B cell (primary cell): ENCODE measurements at regions not wholly inside any gene's neighbourhood (a gene's known extent, or its start where the extent isn't known, plus 50 kb on each side); places are given as distances from the start of the nearest gene placed in this dataset.

Experiments
- ATAC-seq: fragments of 200-7000 bp; cut with Tn5 transposase; one replicate; pipeline ENCODE4 v1.10.0; 2021; ENCODE audit warnings: low read depth, mild to moderate bottlenecking, moderate number of reproducible peaks, moderate library complexity
- CTCF ChIA-PET: fragments of 350-600 bp; sonication (Branson Sonifier 250); formaldehyde crosslinking; loops from one replicate; lab custom pipeline; 2021; ENCODE audit warnings: antibody characterized with exemption, inconsistent platforms; lab: Charles Lee
- POLR2A ChIA-PET: fragments of 350-600 bp; sonication (Branson Sonifier 250); formaldehyde crosslinking; loops from one replicate; lab custom pipeline; 2021; ENCODE audit warnings: antibody characterized with exemption; lab: Charles Lee
- DNase-seq: peaks from one replicate; pipeline ENCODE4 v3.0.0; 2013
- H2AFZ ChIP-seq: 2 replicates; pipeline ENCODE4 v1.6.1; 2012; ENCODE audit warnings: mild to moderate bottlenecking, low read depth, low read length; ENCODE audit not compliant: insufficient read depth, poor library complexity, severe bottlenecking
- H3K27ac ChIP-seq, 2 donors: 1 replicate in 1 of 2; 2 replicates in 1 of 2; pipeline ENCODE4 v1.5.1; 2012 to 2013; ENCODE audit warnings: low read length in 2 of 2, mild to moderate bottlenecking in 2 of 2, moderate library complexity in 1 of 2
- H3K27me3 ChIP-seq, 4 experiments: fragments of 200-600 bp in 1 of 4; sonication (generic) in 1 of 4; replicated peaks in 1 of 4; 1 replicate in 2 of 4; 2 replicates in 2 of 4; pipeline versions ENCODE4 v1.6.1 to v1.7.0; 2013 to 2016; ENCODE audit warnings: low read length in 3 of 4, mild to moderate bottlenecking in 2 of 4, mixed read lengths in 1 of 4, moderate library complexity in 1 of 4; ENCODE audit not compliant: insufficient read depth in 4 of 4, control insufficient read depth in 3 of 4; ENCODE audit errors: control extremely low read depth in 1 of 4
- H3K36me3 ChIP-seq, 2 experiments: replicated peaks in 1 of 2; 1 replicate in 1 of 2; 2 replicates in 1 of 2; pipeline versions ENCODE4 v1.6.1 to v1.7.1; 2013; ENCODE audit warnings: low read length in 1 of 2; ENCODE audit not compliant: insufficient read depth in 2 of 2, control insufficient read depth in 1 of 2; ENCODE audit errors: control extremely low read depth in 1 of 2, extremely low read depth in 1 of 2
- H3K4me1 ChIP-seq, 2 donors: fragments of 200-600 bp in 1 of 2; sonication (generic) in 1 of 2; 1 replicate in 1 of 2; 2 replicates in 1 of 2; pipeline versions ENCODE4 v1.5.1 to v1.6.1; 2013 to 2017; ENCODE audit warnings: low read length in 2 of 2; ENCODE audit not compliant: control insufficient read depth in 2 of 2, insufficient read depth in 2 of 2
- H3K4me2 ChIP-seq: replicated peaks from 2 replicates; pipeline ENCODE3; 2012; ENCODE audit warnings: mild to moderate bottlenecking, low read depth, low read length; ENCODE audit not compliant: poor library complexity, severe bottlenecking
- H3K4me3 ChIP-seq, 5 experiments: fragments of 200-600 bp in 1 of 5; sonication (generic) in 1 of 5; 1 replicate in 3 of 5; 2 replicates in 2 of 5; pipeline versions ENCODE4 v1.5.1 to v1.7.0; 2011 to 2016; ENCODE audit warnings: low read length in 4 of 5, mild to moderate bottlenecking in 4 of 5, low read depth in 2 of 5, control low read depth in 1 of 5, moderate library complexity in 1 of 5; ENCODE audit not compliant: insufficient read depth in 1 of 5; ENCODE audit errors: control extremely low read depth in 1 of 5, extremely low read depth in 1 of 5
- H3K79me2 ChIP-seq: fragments of 200-600 bp; sonication (generic); one replicate; pipeline ENCODE4 v1.6.0; 2016; ENCODE audit warnings: low read length; ENCODE audit not compliant: control insufficient read depth, insufficient read depth
- H3K9ac ChIP-seq: fragments of 200-600 bp; sonication (generic); 2 replicates; pipeline ENCODE4 v1.6.1; 2017; ENCODE audit warnings: mild to moderate bottlenecking, low read length, moderate library complexity
- H3K9me3 ChIP-seq, 3 donors: one replicate each; pipeline versions ENCODE4 v1.6.1 to v1.7.1; 2013; ENCODE audit warnings: low read length in 2 of 3; ENCODE audit not compliant: control insufficient read depth in 2 of 3, insufficient read depth in 1 of 3; ENCODE audit errors: control extremely low read depth in 1 of 3
- H4K20me1 ChIP-seq: 2 replicates; pipeline ENCODE4 v1.6.0; 2012; ENCODE audit warnings: mild to moderate bottlenecking, low read length; ENCODE audit not compliant: insufficient read depth, control insufficient read depth, poor library complexity, severe bottlenecking
- H3K27ac Mint-ChIP-seq: one replicate; pipeline ENCODE4 v1.8.0; 2021; ENCODE audit warnings: mixed read lengths
- H3K27me3 Mint-ChIP-seq: one replicate; pipeline ENCODE4 v1.8.0; 2021; ENCODE audit warnings: mixed read lengths
- H3K4me1 Mint-ChIP-seq: one replicate; pipeline ENCODE4 v1.8.0; 2021; ENCODE audit warnings: mixed read lengths
- H3K4me3 Mint-ChIP-seq: one replicate; pipeline ENCODE4 v1.8.0; 2021; ENCODE audit warnings: mixed read lengths
- H3K9me3 Mint-ChIP-seq: one replicate; pipeline ENCODE4 v1.8.0; 2022; ENCODE audit warnings: mixed read lengths; ENCODE audit not compliant: insufficient read depth
- EZH2 ChIP-seq: IDR thresholded peaks from 2 replicates; pipeline ENCODE4 v1.6.1; 2012; ENCODE audit warnings: borderline replicate concordance, low read depth, mild to moderate bottlenecking, moderate library complexity, low read length; ENCODE audit not compliant: insufficient read depth, poor library complexity, severe bottlenecking
- WGBS: methylation state at CpG from one replicate; pipeline ENCODE4 v1.1.5; 2013; ENCODE audit warnings: missing lambda C conversion rate; ENCODE audit not compliant: insufficient coverage; 5-methylcytosine and 5-hydroxymethylcytosine counted together
- intact Hi-C: fragments of 100-400 bp; cut with micrococcal nuclease; formaldehyde crosslinking; loops from one replicate; pipeline ENCODE4 v1.10.0; 2022
- TF ChIP-seq, protein P1 (sequence below): fragments of 200-600 bp; IDR thresholded peaks from one replicate; pipeline ENCODE4 v1.8.0; 2022; ENCODE audit warnings: antibody characterized with exemption, mild to moderate bottlenecking

DNA sequence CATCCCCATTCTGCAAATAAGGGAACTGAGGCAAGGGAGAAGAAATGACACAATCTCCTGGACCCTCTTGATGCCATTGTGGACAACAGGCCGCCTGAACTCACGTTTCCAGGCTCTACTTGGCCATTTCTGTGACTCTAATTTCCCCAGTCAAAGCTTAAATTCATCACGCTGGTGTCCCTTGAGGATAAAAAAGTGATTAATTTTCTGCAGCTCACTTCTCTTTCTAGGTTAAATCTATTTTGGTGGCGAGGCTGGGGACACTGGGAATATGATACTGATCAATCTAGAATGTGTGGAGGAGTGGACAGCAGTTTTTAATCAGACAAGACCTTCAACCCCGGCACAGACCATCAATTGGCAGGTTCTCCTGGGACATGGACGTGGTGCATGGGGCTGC is 168.2 kb upstream of the SULF2 start:
- Histone ChIP-seq H3K4me3 (no peak overlapping the region), H3K9me3 (peaks cover 0 to 12% (median 0%) of the 10 kb centered on the region in 3 donors), H2AFZ (no peak overlapping the region), H3K79me2 (no peaks in the 10 kb centered on the region), H4K20me1 (no peaks in the 10 kb centered on the region), H3K9ac (no peak overlapping the region), H3K4me2 (no peak overlapping the region), H3K36me3 (no peaks in the 10 kb centered on the region), H3K27ac (no peak overlapping the region), H3K4me1 (no peaks in the 10 kb centered on the region), H3K27me3 (peaks cover 0 to 4% (median 0%) of the 10 kb centered on the region in 4 experiments)
- peaks cover 45% of the 10 kb centered on the region for H3K27me3 Mint-ChIP-seq
- no peak overlapping the region for H3K27ac Mint-ChIP-seq
- DNase-seq: no peak
- H3K4me3 Mint-ChIP-seq: no peak overlapping the region
- no peaks in the 10 kb centered on the region for H3K4me1 Mint-ChIP-seq
- 72% methylated on average over 4 of the region's 6 CpGs for WGBS
- intact Hi-C loops: no loop called here
- ChIA-PET CTCF (no interaction called here), POLR2A (no interaction called here)
- ATAC-seq: no peak
- TF ChIP-seq, protein P1, sequence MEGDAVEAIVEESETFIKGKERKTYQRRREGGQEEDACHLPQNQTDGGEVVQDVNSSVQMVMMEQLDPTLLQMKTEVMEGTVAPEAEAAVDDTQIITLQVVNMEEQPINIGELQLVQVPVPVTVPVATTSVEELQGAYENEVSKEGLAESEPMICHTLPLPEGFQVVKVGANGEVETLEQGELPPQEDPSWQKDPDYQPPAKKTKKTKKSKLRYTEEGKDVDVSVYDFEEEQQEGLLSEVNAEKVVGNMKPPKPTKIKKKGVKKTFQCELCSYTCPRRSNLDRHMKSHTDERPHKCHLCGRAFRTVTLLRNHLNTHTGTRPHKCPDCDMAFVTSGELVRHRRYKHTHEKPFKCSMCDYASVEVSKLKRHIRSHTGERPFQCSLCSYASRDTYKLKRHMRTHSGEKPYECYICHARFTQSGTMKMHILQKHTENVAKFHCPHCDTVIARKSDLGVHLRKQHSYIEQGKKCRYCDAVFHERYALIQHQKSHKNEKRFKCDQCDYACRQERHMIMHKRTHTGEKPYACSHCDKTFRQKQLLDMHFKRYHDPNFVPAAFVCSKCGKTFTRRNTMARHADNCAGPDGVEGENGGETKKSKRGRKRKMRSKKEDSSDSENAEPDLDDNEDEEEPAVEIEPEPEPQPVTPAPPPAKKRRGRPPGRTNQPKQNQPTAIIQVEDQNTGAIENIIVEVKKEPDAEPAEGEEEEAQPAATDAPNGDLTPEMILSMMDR: no peak
- TF ChIP-seq EZH2: no peak
- no peaks in the 10 kb centered on the region for H3K9me3 Mint-ChIP-seq

DNA sequence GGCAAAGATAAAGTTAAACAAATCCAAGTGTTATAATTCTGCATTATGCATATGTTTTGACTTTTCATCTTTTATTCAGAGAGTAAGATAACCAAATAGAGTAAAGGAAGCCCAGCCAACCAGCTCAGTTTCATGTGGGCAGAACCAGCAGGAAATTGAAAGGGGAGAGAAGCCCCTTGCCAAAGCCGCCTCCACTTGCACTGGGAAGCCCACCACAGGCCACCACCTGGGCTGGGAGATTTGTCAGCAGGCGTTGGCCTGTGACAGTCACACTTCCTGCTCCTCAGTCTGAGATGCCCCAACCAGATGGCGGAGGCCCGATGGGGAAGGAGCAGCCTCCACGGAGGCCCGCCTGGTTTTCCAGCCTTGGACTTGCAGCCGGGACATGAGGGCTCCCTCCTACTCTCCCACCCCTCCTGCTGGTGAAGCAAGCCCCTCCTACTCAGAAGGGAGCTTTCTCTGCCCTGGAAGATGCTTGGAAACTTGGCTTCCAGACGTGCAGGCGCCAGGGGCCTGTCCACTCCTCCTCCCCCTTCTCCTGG is 166.8 kb upstream of the SULF2 start:
- ChIA-PET POLR2A (no interaction called here), CTCF (no interaction called here)
- Mint-ChIP-seq H3K9me3 (no peaks in the 10 kb centered on the region), H3K27ac (no peak overlapping the region), H3K4me3 (no peak overlapping the region), H3K27me3 (peaks cover 49% of the 10 kb centered on the region), H3K4me1 (no peaks in the 10 kb centered on the region)
- WGBS: 62% methylated on average over 8 of the region's 9 CpGs
- Histone ChIP-seq H3K9me3 (peaks cover 0 to 8% (median 0%) of the 10 kb centered on the region in 3 donors), H3K79me2 (no peaks in the 10 kb centered on the region), H3K27me3 (peaks cover 0 to 4% (median 0%) of the 10 kb centered on the region in 4 experiments), H3K36me3 (no peaks in the 10 kb centered on the region), H3K4me2 (no peak overlapping the region), H2AFZ (no peak overlapping the region), H4K20me1 (no peaks in the 10 kb centered on the region), H3K4me3 (no peak overlapping the region), H3K4me1 (no peaks in the 10 kb centered on the region), H3K9ac (no peak overlapping the region), H3K27ac (no peak overlapping the region)
- TF ChIP-seq, protein P1: no peak
- no peak for TF ChIP-seq EZH2
- intact Hi-C loops: no loop called here
- no peak for DNase-seq
- no peak for ATAC-seq
